SJSA1 (cell line): ENCODE measurements at regions not wholly inside any gene's neighbourhood (a gene's known extent, or its start where the extent isn't known, plus 50 kb on each side); places are given as distances from the start of the nearest gene placed in this dataset.
"Not testable (repeated sequence)": the region's sequence is repeated elsewhere in the genome, so short reads cannot be mapped to it uniquely, and the experiment has no call there.

Experiments
- DNase-seq, 2 experiments: peaks; one replicate each; pipeline ENCODE4 v3.0.0-alpha.2; 2015 to 2020; ENCODE audit warnings: low spot score in 2 of 2, low read depth in 1 of 2
- H3K27ac ChIP-seq: fragments of 250-450 bp; sonication (Bioruptor Pico); 2 replicates; pipeline ENCODE4 v1.5.1; 2020; ENCODE audit warnings: mild to moderate bottlenecking, moderate library complexity
- H3K27me3 ChIP-seq: fragments of 250-450 bp; sonication (Bioruptor Pico); replicated peaks from 2 replicates; pipeline ENCODE4 v1.5.1; 2020; ENCODE audit warnings: mild to moderate bottlenecking, moderate library complexity
- H3K36me3 ChIP-seq: fragments of 250-450 bp; sonication (Bioruptor Pico); 2 replicates; pipeline ENCODE4 v1.5.1; 2020; ENCODE audit warnings: mild to moderate bottlenecking
- H3K4me1 ChIP-seq: fragments of 250-450 bp; sonication (Bioruptor Pico); replicated peaks from 2 replicates; pipeline ENCODE4 v1.6.1; 2021; ENCODE audit warnings: mild to moderate bottlenecking
- H3K4me3 ChIP-seq: fragments of 250-450 bp; sonication (Bioruptor Pico); 2 replicates; pipeline ENCODE4 v1.5.1; 2020; ENCODE audit warnings: mild to moderate bottlenecking
- H3K9me3 ChIP-seq: fragments of 250-450 bp; sonication (Bioruptor Pico); replicated peaks from 2 replicates; pipeline ENCODE4 v1.5.1; 2020; ENCODE audit warnings: mild to moderate bottlenecking

GRCh38 chr10:130500261-130501000 lies 364.2 kb downstream of the GLRX3 start:
- Histone ChIP-seq H3K36me3 (no peaks in the 10 kb centered on the region), H3K4me3 (no peak overlapping the region), H3K27ac (no peak overlapping the region), H3K9me3 (peaks cover 7% of the 10 kb centered on the region), H3K27me3 (no peaks in the 10 kb centered on the region), H3K4me1 (no peaks in the 10 kb centered on the region)
- DNase-seq, result no peak

- no peak overlapping the region for H3K4me3 ChIP-seq
- H3K4me1 ChIP-seq, result no peaks in the 10 kb centered on the region
- DNase-seq, result no peak
- no peak overlapping the region for H3K27ac ChIP-seq
- no peaks in the 10 kb centered on the region for H3K36me3 ChIP-seq
- H3K27me3 ChIP-seq, result no peaks in the 10 kb centered on the region
- no peaks in the 10 kb centered on the region; the same call in none of the 2 replicates for H3K9me3 ChIP-seq
Observed at GRCh38 chr10:130507461-130507860, 371.3 kb downstream of the GLRX3 start.

GRCh38 chr10:130509881-130510689 lies 373.9 kb downstream of the GLRX3 start:
- H3K9me3 ChIP-seq, result no peaks in the 10 kb centered on the region; the same call in 1 of the 2 replicates
- H3K4me1 ChIP-seq, result no peaks in the 10 kb centered on the region
- H3K36me3 ChIP-seq, result no peaks in the 10 kb centered on the region
- H3K27me3 ChIP-seq, result no peaks in the 10 kb centered on the region
- no peak overlapping the region for H3K27ac ChIP-seq
- H3K4me3 ChIP-seq, result no peak overlapping the region
- DNase-seq, result no peak

- Histone ChIP-seq H3K4me3 (no peak overlapping the region), H3K27me3 (no peaks in the 10 kb centered on the region), H3K36me3 (no peaks in the 10 kb centered on the region), H3K4me1 (no peaks in the 10 kb centered on the region), H3K9me3 (no peaks in the 10 kb centered on the region; the same call in 1 of the 2 replicates), H3K27ac (no peak overlapping the region)
- DNase-seq, result no peak
Observed at GRCh38 chr10:130510755-130511154, 374.6 kb downstream of the GLRX3 start.

GRCh38 chr10:130511766-130512165 lies 375.6 kb downstream of the GLRX3 start:
- H3K36me3 ChIP-seq, result no peaks in the 10 kb centered on the region
- no peaks in the 10 kb centered on the region for H3K4me1 ChIP-seq
- no peak for DNase-seq
- no peak overlapping the region for H3K27ac ChIP-seq
- no peaks in the 10 kb centered on the region for H3K27me3 ChIP-seq
- no peaks in the 10 kb centered on the region; the same call in 1 of the 2 replicates for H3K9me3 ChIP-seq
- no peak overlapping the region for H3K4me3 ChIP-seq

- H3K27me3 ChIP-seq, result no peaks in the 10 kb centered on the region
- no peaks in the 10 kb centered on the region for H3K36me3 ChIP-seq
- H3K4me3 ChIP-seq, result no peak overlapping the region
- H3K9me3 ChIP-seq, result no peaks in the 10 kb centered on the region; the same call in 1 of the 2 replicates
- no peak for DNase-seq
- no peak overlapping the region for H3K27ac ChIP-seq
- H3K4me1 ChIP-seq, result no peaks in the 10 kb centered on the region
Observed at GRCh38 chr10:130512936-130513335, 376.7 kb downstream of the GLRX3 start.

- H3K27me3 ChIP-seq, result no peaks in the 10 kb centered on the region
- H3K27ac ChIP-seq, result no peak overlapping the region
- no peaks in the 10 kb centered on the region; the same call in 1 of the 2 replicates for H3K9me3 ChIP-seq
- DNase-seq, result no peak
- no peak overlapping the region for H3K4me3 ChIP-seq
- H3K36me3 ChIP-seq, result no peaks in the 10 kb centered on the region
- no peaks in the 10 kb centered on the region for H3K4me1 ChIP-seq
Observed at GRCh38 chr10:130513686-130514476, 377.7 kb downstream of the GLRX3 start.

- Histone ChIP-seq H3K36me3 (no peaks in the 10 kb centered on the region), H3K4me1 (no peaks in the 10 kb centered on the region), H3K9me3 (0 out of 2 replicates have a peak, but pooled peaks cover 3% of the 10 kb centered on the region), H3K27ac (no peak overlapping the region), H3K4me3 (no peak overlapping the region), H3K27me3 (no peaks in the 10 kb centered on the region)
- no peak for DNase-seq
Observed at GRCh38 chr10:130515670-130516069, 379.5 kb downstream of the GLRX3 start.

GRCh38 chr10:130516141-130516735 lies 380.0 kb downstream of the GLRX3 start:
- 0 out of 2 replicates have a peak, but pooled peaks cover 3% of the 10 kb centered on the region for H3K9me3 ChIP-seq
- H3K36me3 ChIP-seq, result no peaks in the 10 kb centered on the region
- no peak for DNase-seq
- H3K4me3 ChIP-seq, result no peak overlapping the region
- no peaks in the 10 kb centered on the region for H3K27me3 ChIP-seq
- H3K27ac ChIP-seq, result no peak overlapping the region
- no peaks in the 10 kb centered on the region for H3K4me1 ChIP-seq

GRCh38 chr10:130518921-130519320 lies 382.7 kb downstream of the GLRX3 start:
- H3K27ac ChIP-seq, H3K4me3 ChIP-seq, H3K27me3 ChIP-seq, H3K9me3 ChIP-seq, DNase-seq, H3K36me3 ChIP-seq, H3K4me1 ChIP-seq: not testable (repeated sequence)

- Histone ChIP-seq H3K9me3 (0 out of 2 replicates have a peak, but pooled peaks cover 3% of the 10 kb centered on the region), H3K27ac (no peak overlapping the region), H3K36me3 (no peaks in the 10 kb centered on the region), H3K4me3 (no peak overlapping the region), H3K27me3 (no peaks in the 10 kb centered on the region), H3K4me1 (no peaks in the 10 kb centered on the region)
- no peak for DNase-seq
Observed at GRCh38 chr10:130519791-130520190, 383.6 kb downstream of the GLRX3 start.

GRCh38 chr10:130531312-130531711 lies 395.1 kb downstream of the GLRX3 start:
- Histone ChIP-seq H3K36me3 (no peaks in the 10 kb centered on the region), H3K4me1 (no peaks in the 10 kb centered on the region), H3K9me3 (peaks cover 1% of the 10 kb centered on the region; the same call in 1 of the 2 replicates), H3K4me3 (no peak overlapping the region), H3K27ac (no peak overlapping the region), H3K27me3 (no peaks in the 10 kb centered on the region)
- no peak for DNase-seq

- Histone ChIP-seq H3K9me3 (no peaks in the 10 kb centered on the region; the same call in 1 of the 2 replicates), H3K4me3 (no peak overlapping the region), H3K27me3 (no peaks in the 10 kb centered on the region), H3K4me1 (no peaks in the 10 kb centered on the region), H3K27ac (no peak overlapping the region), H3K36me3 (no peaks in the 10 kb centered on the region)
- DNase-seq, result no peak
Observed at GRCh38 chr10:130541090-130541489, 404.9 kb downstream of the GLRX3 start.
